Osteoblast (primary cell): ENCODE measurements at regions not wholly inside any gene's neighbourhood (a gene's known extent, or its start where the extent isn't known, plus 50 kb on each side); places are given as distances from the start of the nearest gene placed in this dataset.

Experiments used
- DNase-seq: peaks from one replicate; pipeline ENCODE4 v3.0.0; 2011; ENCODE audit warnings: low spot score, mixed read lengths; ENCODE audit not compliant: insufficient read length; ENCODE audit errors: missing footprints
- H2AFZ ChIP-seq: 2 replicates; pipeline ENCODE4 v1.6.0; 2011; ENCODE audit warnings: mild to moderate bottlenecking, low read length
- H3K27ac ChIP-seq: 2 replicates; pipeline ENCODE4 v1.5.1; 2011; ENCODE audit warnings: mild to moderate bottlenecking, low read depth, low read length, moderate library complexity
- H3K27me3 ChIP-seq: 2 replicates; pipeline ENCODE4 v1.6.0; 2012; ENCODE audit warnings: mild to moderate bottlenecking, control low read depth, inconsistent platforms, low read length, moderate library complexity; ENCODE audit not compliant: insufficient read depth
- H3K36me3 ChIP-seq: 2 replicates; pipeline ENCODE4 v1.5.1; 2011; ENCODE audit warnings: mild to moderate bottlenecking, low read length, control low read depth, moderate library complexity; ENCODE audit not compliant: insufficient read depth
- H3K4me1 ChIP-seq: 2 replicates; pipeline ENCODE4 v1.5.1; 2011; ENCODE audit warnings: mild to moderate bottlenecking, low read length, control low read depth, moderate library complexity; ENCODE audit not compliant: insufficient read depth
- H3K4me2 ChIP-seq: 2 replicates; pipeline ENCODE4 v1.6.0; 2011; ENCODE audit warnings: mild to moderate bottlenecking, low read length; ENCODE audit not compliant: insufficient read depth
- H3K4me3 ChIP-seq: fragments of 200-600 bp; sonication (generic); 3 replicates; pipeline ENCODE4 v1.5.1; 2012; ENCODE audit warnings: mild to moderate bottlenecking, low read length, inconsistent platforms; ENCODE audit not compliant: insufficient read depth
- H3K79me2 ChIP-seq: 2 replicates; pipeline ENCODE4 v1.6.0; 2012; ENCODE audit warnings: mild to moderate bottlenecking, low read length, control low read depth, inconsistent platforms; ENCODE audit not compliant: insufficient read depth
- H3K9me3 ChIP-seq: 2 replicates; pipeline ENCODE4 v1.5.1; 2011; ENCODE audit warnings: low read depth, low read length, control low read depth
- H4K20me1 ChIP-seq: 2 replicates; pipeline ENCODE4 v1.6.0; 2012; ENCODE audit warnings: mild to moderate bottlenecking, low read length, control low read depth; ENCODE audit not compliant: insufficient read depth
- CTCF ChIP-seq: IDR thresholded peaks from 2 replicates; pipeline ENCODE4 v1.5.1; 2011; ENCODE audit warnings: mild to moderate bottlenecking, low read depth, low read length, moderate library complexity; ENCODE audit errors: extremely low read depth

DNA sequence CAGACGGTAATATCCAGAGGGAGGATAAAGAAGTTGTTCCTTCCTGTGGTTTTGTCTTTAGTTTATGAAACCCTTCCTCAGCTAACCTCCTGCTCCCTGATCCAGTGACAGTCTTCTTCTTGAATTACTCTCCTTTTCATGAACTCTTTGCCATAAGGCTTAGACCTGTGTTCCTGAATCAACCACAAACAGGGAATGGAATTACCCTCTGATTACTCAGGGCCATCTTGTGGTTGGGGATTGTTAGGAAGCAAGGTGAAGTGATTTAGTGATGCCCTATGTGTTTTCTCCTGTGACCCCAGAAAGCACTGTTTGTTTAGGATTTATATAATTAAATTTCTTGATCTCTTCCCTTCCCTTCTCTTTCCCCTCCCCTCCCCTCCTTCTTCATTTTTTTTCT, 409.1 kb downstream of the TAF11L14 start:
- Histone ChIP-seq H3K27ac (no peak overlapping the region), H3K9me3 (peaks cover 3% of the 10 kb centered on the region), H3K36me3 (no peaks in the 10 kb centered on the region), H3K27me3 (no peaks in the 10 kb centered on the region), H2AFZ (no peak overlapping the region), H3K4me2 (no peak overlapping the region), H4K20me1 (no peaks in the 10 kb centered on the region), H3K4me3 (no peak overlapping the region), H3K79me2 (no peaks in the 10 kb centered on the region), H3K4me1 (no peaks in the 10 kb centered on the region)
- TF ChIP-seq CTCF: no peak
- DNase-seq: no peak

DNA sequence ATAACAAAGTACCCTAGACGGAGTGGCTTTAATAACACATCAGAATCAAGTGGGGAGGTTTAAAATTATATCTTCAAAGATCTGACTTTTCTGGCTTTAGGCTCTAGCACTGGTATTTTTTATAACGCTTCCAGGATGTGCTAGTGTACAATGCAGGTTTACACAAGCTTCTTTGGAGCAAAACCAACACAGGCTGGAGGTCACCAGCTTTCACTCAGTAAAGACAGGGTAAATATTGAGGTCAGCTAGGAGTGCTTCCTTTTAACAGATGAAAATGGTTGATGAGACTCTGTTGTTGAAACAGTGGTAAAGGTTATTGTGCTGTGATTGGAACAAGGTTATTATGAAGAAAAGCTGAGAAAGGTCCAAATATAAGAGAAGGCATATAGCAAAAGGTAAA, 414.2 kb downstream of the TAF11L14 start:
- Histone ChIP-seq H3K36me3 (no peaks in the 10 kb centered on the region), H3K4me1 (no peaks in the 10 kb centered on the region), H3K27ac (no peak overlapping the region), H2AFZ (no peak overlapping the region), H3K9me3 (peaks cover 3% of the 10 kb centered on the region), H3K79me2 (no peaks in the 10 kb centered on the region), H3K4me2 (no peak overlapping the region), H4K20me1 (no peaks in the 10 kb centered on the region), H3K27me3 (no peaks in the 10 kb centered on the region), H3K4me3 (no peak overlapping the region)
- no peak for DNase-seq
- no peak for TF ChIP-seq CTCF

DNA sequence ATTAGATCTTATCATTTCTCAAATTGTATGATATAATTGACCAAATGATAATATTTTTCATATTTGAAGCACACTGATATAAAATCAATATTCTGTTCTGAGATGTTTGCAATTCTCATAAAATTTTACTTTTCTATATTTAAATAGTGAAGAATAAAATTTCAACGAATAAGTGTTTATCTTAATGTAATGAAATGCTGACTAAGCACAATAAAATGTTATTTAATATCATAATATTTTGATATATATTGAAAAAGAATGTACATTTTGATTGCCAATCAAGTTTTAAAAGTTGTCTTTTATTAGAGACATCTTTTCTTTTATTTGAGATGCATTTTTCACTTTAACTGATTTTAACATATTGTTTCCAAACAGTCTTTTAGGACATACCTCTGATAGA, 416.1 kb downstream of the TAF11L14 start:
- Histone ChIP-seq H4K20me1 (no peaks in the 10 kb centered on the region), H3K4me1 (no peaks in the 10 kb centered on the region), H3K4me2 (no peak overlapping the region), H3K9me3 (peaks cover 3% of the 10 kb centered on the region), H2AFZ (no peak overlapping the region), H3K36me3 (no peaks in the 10 kb centered on the region), H3K4me3 (no peak overlapping the region), H3K27ac (no peak overlapping the region), H3K79me2 (no peaks in the 10 kb centered on the region), H3K27me3 (no peaks in the 10 kb centered on the region)
- DNase-seq: no peak
- no peak for TF ChIP-seq CTCF

DNA sequence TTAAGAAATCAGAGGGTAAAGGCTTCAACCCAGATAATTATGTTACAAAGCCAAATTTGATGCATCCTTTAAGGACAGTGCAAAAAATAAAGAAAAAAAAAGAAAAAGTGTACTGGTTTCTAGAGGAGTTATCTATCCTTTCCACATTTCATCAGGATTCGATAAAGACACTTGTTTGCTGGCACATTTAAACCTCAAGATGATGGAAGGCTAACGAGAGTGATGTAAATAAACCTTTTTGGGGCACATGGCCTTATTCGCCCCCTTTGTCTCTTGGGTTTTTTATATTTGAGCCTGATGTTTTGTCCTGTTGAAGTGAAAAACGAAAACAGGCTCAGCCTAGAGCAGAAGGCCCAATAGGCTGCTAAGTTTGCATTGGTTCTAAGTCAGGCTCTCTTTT, 416.5 kb downstream of the TAF11L14 start:
- Histone ChIP-seq H3K4me3 (no peak overlapping the region), H3K4me2 (no peak overlapping the region), H3K4me1 (no peaks in the 10 kb centered on the region), H3K9me3 (peaks cover 3% of the 10 kb centered on the region), H3K36me3 (no peaks in the 10 kb centered on the region), H3K27me3 (no peaks in the 10 kb centered on the region), H2AFZ (no peak overlapping the region), H4K20me1 (no peaks in the 10 kb centered on the region), H3K27ac (no peak overlapping the region), H3K79me2 (no peaks in the 10 kb centered on the region)
- TF ChIP-seq CTCF: no peak
- DNase-seq: no peak
